ENCODE measurements at regions not wholly inside any gene's neighbourhood (a gene's known extent, or its start where the extent isn't known, plus 50 kb on each side); places are given as distances from the start of the nearest gene placed in this dataset.

GRCh38 chr13:31081316-31081715 is 80.4 kb downstream of the HSPH1 start:
- no peak for DNase-seq

GRCh38 chr13:31074756-31075155 is 86.9 kb downstream of the HSPH1 start:
- DNase-seq: no peak

GRCh38 chr13:31073859-31074718 is 87.6 kb downstream of the HSPH1 start:
- DNase-seq: no peak

GRCh38 chr13:31072041-31072440 is 89.7 kb downstream of the HSPH1 start:
- DNase-seq: no peak

- no peak for DNase-seq
These were observed 91.7 kb downstream of the HSPH1 start for GRCh38 chr13:31069808-31070534.

- DNase-seq: no peak
These were observed 93.6 kb downstream of the HSPH1 start for GRCh38 chr13:31068119-31068423.

GRCh38 chr13:31067416-31068118 is 94.1 kb downstream of the HSPH1 start:
- DNase-seq: no peak

GRCh38 chr13:31064636-31065035 is 97.1 kb downstream of the HSPH1 start:
- no peak for DNase-seq

- no peak for DNase-seq
These were observed 97.9 kb downstream of the HSPH1 start for GRCh38 chr13:31063772-31064171.

GRCh38 chr13:31060655-31061054 is 101.0 kb downstream of the HSPH1 start:
- DNase-seq: no peak

GRCh38 chr13:31060220-31060619 is 101.5 kb downstream of the HSPH1 start:
- DNase-seq: no peak

GRCh38 chr13:31057403-31058033 is 104.2 kb downstream of the HSPH1 start:
- no peak for DNase-seq

GRCh38 chr13:31056644-31057271 is 104.9 kb downstream of the HSPH1 start:
- DNase-seq: no peak

- DNase-seq: no peak
These were observed 106.1 kb downstream of the HSPH1 start for GRCh38 chr13:31055589-31055988.

GRCh38 chr13:31054632-31055031 is 107.1 kb downstream of the HSPH1 start:
- no peak for DNase-seq

- no peak for DNase-seq
These were observed 107.8 kb downstream of the HSPH1 start for GRCh38 chr13:31053896-31054295.

GRCh38 chr13:31053091-31053490 is 108.6 kb downstream of the HSPH1 start:
- DNase-seq: no peak

- no peak for DNase-seq
These were observed 109.2 kb downstream of the HSPH1 start for GRCh38 chr13:31052478-31052877.

- DNase-seq: no peak
These were observed 109.7 kb downstream of the HSPH1 start for GRCh38 chr13:31051999-31052398.

- DNase-seq: no peak
These were observed 111.0 kb downstream of the HSPH1 start for GRCh38 chr13:31050486-31051400.

- no peak for DNase-seq
These were observed 111.9 kb downstream of the HSPH1 start for GRCh38 chr13:31049833-31050232.

- DNase-seq: no peak
These were observed 112.6 kb downstream of the HSPH1 start for GRCh38 chr13:31049083-31049482.

All from activated T-cell treated with anti-CD3 and anti-CD28 coated beads for 4 hours (primary cell).